ENCODE measurements at regions not wholly inside any gene's neighbourhood (a gene's known extent, or its start where the extent isn't known, plus 50 kb on each side); places are given as distances from the start of the nearest gene placed in this dataset.

GRCh38 chr7:159207393-159207792 lies 62.7 kb upstream of the VIPR2 start:
- peak in 3 of 6 experiments; percentile 11 to 37 (median 27) for DNase-seq

DNA sequence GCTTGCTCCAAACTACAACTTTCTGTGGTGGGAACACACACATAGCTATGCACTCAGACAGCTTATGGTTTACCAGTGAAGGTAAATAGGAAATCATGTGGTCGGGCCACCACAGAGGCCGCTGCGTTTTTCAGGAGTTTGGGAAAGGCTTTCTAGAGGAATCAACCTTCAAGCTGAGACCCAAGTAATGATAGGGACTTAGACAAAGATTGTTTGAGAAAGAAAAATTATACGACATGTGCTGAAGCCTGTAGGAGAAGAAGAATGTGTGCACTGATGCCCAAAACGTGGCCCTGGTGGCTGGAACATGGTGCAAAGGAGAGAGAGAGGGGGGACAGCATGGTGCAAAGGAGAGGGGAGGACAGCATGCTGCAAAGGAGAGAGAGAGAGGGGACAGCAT lies 61.2 kb upstream of the VIPR2 start:
- no peak for DNase-seq

DNA sequence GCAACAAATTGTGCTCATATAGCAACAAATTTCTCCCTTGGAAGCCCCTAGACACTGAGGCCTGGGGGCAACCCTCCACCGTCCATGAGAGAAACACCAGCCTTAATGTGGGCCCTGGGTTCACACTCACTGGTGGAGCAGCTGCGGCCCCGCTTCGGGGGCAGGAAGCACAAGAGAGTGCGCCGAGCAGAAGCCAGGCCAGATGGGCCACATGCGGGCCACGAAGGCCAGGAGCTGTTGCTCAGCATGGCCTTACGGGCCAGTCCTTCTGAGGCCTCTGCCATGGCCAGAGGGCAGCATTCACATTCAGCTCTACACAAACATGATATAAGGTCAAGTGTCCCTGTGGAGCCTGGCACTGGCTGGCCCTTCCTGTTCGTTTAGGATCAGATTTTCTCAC lies 60.0 kb upstream of the VIPR2 start:
- DNase-seq = no peak

DNA sequence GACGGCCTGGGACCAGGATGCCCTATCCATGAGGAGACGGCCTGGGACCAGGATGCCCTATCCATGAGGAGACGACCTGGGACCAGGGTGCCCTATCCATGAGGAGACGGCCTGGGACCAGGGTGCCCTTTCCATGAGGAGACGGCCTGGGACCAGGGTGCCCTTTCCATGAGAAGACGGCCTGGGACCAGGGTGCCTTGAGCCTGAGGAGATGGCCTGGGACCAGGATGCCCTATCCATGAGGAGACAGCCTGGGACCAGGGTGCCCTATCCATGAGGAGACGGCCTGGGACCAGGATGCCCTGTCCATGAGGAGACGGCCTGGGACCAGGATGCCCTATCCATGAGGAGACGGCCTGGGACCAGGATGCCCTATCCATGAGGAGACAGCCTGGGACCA lies 58.6 kb upstream of the VIPR2 start:
- DNase-seq = peak in 1 of 6 experiments; percentile 7

GRCh38 chr7:159201722-159202330 lies 57.2 kb upstream of the VIPR2 start:
- DNase-seq = no peak

DNA sequence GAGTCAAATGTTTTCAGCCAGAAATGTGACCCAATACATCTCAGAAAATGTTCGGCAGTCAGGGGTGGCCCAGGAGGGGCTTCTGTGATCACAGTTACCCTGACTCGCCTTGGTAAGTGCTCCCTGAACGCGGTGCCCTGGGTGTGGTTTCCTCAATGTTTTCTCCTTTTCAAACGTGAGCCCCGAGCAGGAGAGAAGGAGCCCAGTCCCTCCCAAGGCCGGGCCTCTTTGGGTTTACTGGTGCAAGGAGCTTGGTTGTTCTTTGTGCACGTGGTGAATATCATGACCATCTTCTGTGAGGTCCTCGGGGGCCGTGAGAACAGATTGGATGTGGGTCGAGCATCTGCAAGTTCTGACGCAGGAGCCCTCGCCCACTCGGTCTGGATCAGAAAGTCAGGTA lies 55.8 kb upstream of the VIPR2 start:
- no peak for DNase-seq

GRCh38 chr7:159198016-159198724 lies 53.5 kb upstream of the VIPR2 start:
- DNase-seq = no peak

DNA sequence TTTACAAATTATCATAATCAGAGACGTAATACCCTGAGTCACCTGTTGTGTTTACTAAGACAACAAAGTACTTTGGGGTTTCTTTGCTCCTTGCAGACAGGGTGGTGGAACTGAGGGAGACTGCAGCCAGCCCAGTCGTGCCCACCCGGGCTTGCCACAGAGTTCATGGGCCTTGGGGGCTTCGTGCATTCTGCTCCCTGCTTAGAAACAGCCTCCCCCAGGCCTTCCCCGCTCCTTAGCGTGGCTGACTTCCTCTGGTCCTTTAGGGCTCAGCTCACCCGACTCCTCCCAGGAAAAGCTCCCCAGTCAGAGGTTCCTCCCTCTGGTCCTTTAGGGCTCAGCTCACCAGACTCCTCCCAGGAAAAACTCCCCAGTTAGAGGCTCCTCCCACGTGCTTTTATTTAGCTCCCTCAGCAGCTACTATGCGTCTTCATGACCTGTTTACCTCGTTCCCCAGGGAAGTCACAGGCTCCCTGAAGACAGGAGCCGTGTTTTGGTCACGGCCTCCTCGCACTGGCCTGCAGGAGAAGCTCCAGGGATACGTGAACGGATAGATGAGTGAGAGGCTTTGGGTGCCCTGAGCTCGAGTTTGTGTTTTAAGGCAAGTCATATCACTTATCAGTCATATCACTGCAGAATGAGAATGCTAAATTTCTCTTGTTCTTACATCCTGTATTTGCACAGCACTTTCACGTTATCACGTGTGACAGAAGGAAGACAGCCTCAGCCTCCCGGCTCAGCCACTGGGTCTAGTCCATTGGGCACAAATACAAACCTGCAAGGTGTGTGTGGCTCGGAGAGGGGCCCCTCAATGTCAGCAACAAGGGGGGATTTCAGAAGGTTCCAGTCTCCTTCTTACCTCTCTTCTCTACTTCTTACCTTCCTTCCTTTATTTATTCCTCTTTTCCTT lies 52.7 kb upstream of the VIPR2 start:
- peak in 4 of 6 experiments; percentile 14 to 47 (median 29) for DNase-seq

- no peak for DNase-seq
Measured at GRCh38 chr7:159196584-159196983, 51.9 kb upstream of the VIPR2 start.

- DNase-seq = peak in 3 of 6 experiments; percentile 10 to 16 (median 15)
Measured at GRCh38 chr7:159195946-159196345, 51.3 kb upstream of the VIPR2 start.
